ENCODE measurements at regions not wholly inside any gene's neighbourhood (a gene's known extent, or its start where the extent isn't known, plus 50 kb on each side); places are given as distances from the start of the nearest gene placed in this dataset.

DNA sequence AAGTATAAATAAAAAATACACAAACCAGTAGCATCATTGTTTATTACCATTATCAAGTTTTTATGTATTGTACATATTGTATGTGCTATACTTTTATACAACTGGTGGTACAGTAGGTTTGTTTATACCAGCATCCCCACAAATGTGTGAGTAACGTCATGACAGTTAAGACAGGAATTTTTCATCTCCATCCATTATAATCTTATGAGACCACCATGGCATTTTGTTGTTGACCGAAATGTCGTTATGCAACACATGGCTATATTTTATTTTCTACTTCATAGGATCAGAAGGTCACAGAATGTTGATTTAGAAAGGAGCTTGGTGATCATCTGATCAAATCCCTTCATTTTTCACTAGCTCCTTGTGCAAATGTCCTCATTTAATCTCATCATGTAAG, 170.9 kb upstream of the NCAM1 start:
- no peak overlapping the region for H3K27ac ChIP-seq (ENCODE audit: low read depth, low read length)
- H3K4me3 ChIP-seq (replicated peaks in 1 of 2; ENCODE audit: low read depth in 1 of 2, low read length in 2 of 2), result no peak overlapping the region
- H3K4me2 ChIP-seq (ENCODE audit: low read length), result no peak overlapping the region
- DNase-seq (ENCODE audit: low read depth, low spot score), result no peak
- ATAC-seq, result no peak
- no peaks in the 10 kb centered on the region for H4K20me1 ChIP-seq (ENCODE audit: insufficient read depth)
- H3K36me3 ChIP-seq (ENCODE audit: control insufficient read depth in 1 of 2, insufficient read depth in 2 of 2, low read length in 2 of 2), result no peaks in the 10 kb centered on the region
- no peaks in the 10 kb centered on the region for H3K4me1 ChIP-seq (ENCODE audit: control insufficient read depth in 1 of 2, insufficient read depth in 2 of 2, low read length in 2 of 2)
- H3K79me2 ChIP-seq (ENCODE audit: insufficient read depth, low read length), result no peaks in the 10 kb centered on the region
- H3K27me3 ChIP-seq (ENCODE audit: insufficient read depth, low read length), result 0 out of 2 replicates have a peak, but pooled peaks cover 7% of the 10 kb centered on the region
- H2AFZ ChIP-seq (ENCODE audit: low read depth, low read length, poor library complexity, severe bottlenecking), result no peak overlapping the region
- ChIA-PET POLR2A (no interaction called here), CTCF (interaction anchor here (1.1 kb wide), 1 partner anchor 202 kb away, joined by 3 read pairs; no protein-coding TSS in a partner anchor), RAD21 (ENCODE audit: low non-redundant PET in 1 of 2, low total read pairs in 2 of 2, uncharacterized antibody in 2 of 2, unreplicated experiment in 2 of 2) (interaction anchor here in 1 of 2 experiments (1.2 kb wide), 1 partner anchor 202 kb away, joined by 3 read pairs; no protein-coding TSS in a partner anchor)
- no peaks in the 10 kb centered on the region for H3K9me3 ChIP-seq (ENCODE audit: control insufficient read depth in 1 of 2, insufficient read depth in 1 of 2, low read depth in 1 of 2, low read length in 2 of 2)
- no peak overlapping the region for H3K9ac ChIP-seq (ENCODE audit: low read length)
- no TSS peak for BruUV-seq (replicated peaks)
- H3K9me2 ChIP-seq (ENCODE audit: insufficient read depth), result no peaks in the 10 kb centered on the region
- TF ChIP-seq ELF1 (IDR thresholded peaks at IDR 0.05; ENCODE audit: borderline replicate concordance, low read depth) (no peak), POLR2AphosphoS5 (IDR thresholded peaks at IDR 0.05; ENCODE audit: low read depth, low read length) (no peak), SRF (IDR thresholded peaks at IDR 0.05; ENCODE audit: low read depth) (no peak), ZNF274 (IDR thresholded peaks at IDR 0.05; ENCODE audit: low read depth, low read length) (no peak), FOSL1 (IDR thresholded peaks at IDR 0.05; ENCODE audit: low read depth) (no peak)
- TF ChIP-seq, protein P1, sequence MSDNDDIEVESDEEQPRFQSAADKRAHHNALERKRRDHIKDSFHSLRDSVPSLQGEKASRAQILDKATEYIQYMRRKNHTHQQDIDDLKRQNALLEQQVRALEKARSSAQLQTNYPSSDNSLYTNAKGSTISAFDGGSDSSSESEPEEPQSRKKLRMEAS (IDR thresholded peaks at IDR 0.05), result no peak
- TF ChIP-seq, protein P2, sequence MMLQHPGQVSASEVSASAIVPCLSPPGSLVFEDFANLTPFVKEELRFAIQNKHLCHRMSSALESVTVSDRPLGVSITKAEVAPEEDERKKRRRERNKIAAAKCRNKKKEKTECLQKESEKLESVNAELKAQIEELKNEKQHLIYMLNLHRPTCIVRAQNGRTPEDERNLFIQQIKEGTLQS (IDR thresholded peaks at IDR 0.05), result no peak
- TF ChIP-seq, protein P3, sequence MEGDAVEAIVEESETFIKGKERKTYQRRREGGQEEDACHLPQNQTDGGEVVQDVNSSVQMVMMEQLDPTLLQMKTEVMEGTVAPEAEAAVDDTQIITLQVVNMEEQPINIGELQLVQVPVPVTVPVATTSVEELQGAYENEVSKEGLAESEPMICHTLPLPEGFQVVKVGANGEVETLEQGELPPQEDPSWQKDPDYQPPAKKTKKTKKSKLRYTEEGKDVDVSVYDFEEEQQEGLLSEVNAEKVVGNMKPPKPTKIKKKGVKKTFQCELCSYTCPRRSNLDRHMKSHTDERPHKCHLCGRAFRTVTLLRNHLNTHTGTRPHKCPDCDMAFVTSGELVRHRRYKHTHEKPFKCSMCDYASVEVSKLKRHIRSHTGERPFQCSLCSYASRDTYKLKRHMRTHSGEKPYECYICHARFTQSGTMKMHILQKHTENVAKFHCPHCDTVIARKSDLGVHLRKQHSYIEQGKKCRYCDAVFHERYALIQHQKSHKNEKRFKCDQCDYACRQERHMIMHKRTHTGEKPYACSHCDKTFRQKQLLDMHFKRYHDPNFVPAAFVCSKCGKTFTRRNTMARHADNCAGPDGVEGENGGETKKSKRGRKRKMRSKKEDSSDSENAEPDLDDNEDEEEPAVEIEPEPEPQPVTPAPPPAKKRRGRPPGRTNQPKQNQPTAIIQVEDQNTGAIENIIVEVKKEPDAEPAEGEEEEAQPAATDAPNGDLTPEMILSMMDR (IDR thresholded peaks at IDR 0.05 in 2 of 3, conservative IDR thresholded peaks at IDR 0.05 in 1 of 3; ENCODE audit: borderline replicate concordance in 1 of 3, insufficient read depth in 1 of 3, low read depth in 2 of 3, low read length in 2 of 3), result no peak
- intact Hi-C loops (cut with micrococcal nuclease), result loop anchor here (5.0 kb wide), 1 partner anchor 498 kb away; no protein-coding TSS in a partner anchor

Measured in HCT116 (cell line).